SU-DHL-6 (cell line): ENCODE measurements at regions not wholly inside any gene's neighbourhood (a gene's known extent, or its start where the extent isn't known, plus 50 kb on each side); places are given as distances from the start of the nearest gene placed in this dataset.

ENCODE experiments used
- H2AFZ ChIP-seq: fragments of 200-600 bp; sonication (generic); 2 replicates; pipeline ENCODE4 v1.6.1; 2014; ENCODE audit warnings: low read depth, mild to moderate bottlenecking, moderate library complexity, mixed read lengths, antibody characterized with exemption, low read length; ENCODE audit not compliant: severe bottlenecking
- H3F3A ChIP-seq: fragments of 200-600 bp; shearing (Covaris generic); 2 replicates; pipeline ENCODE4 v1.6.0; 2016; ENCODE audit warnings: antibody characterized with exemption, mild to moderate bottlenecking; ENCODE audit not compliant: insufficient read depth
- H3K27ac ChIP-seq: fragments of 200-600 bp; sonication (generic); 2 replicates; pipeline ENCODE4 v1.5.1; 2016; ENCODE audit warnings: low read depth, mild to moderate bottlenecking, low read length, moderate library complexity, mixed read lengths
- H3K27me3 ChIP-seq: fragments of 200-600 bp; sonication (generic), shearing (Covaris generic); 2 replicates; pipeline ENCODE4 v1.6.0; 2014; ENCODE audit warnings: mild to moderate bottlenecking, low read length
- H3K36me3 ChIP-seq: fragments of 200-600 bp; sonication (generic); 2 replicates; pipeline ENCODE4 v1.6.1; 2014; ENCODE audit warnings: mild to moderate bottlenecking, low read length, mixed read lengths
- H3K4me2 ChIP-seq: fragments of 300-600, 200-600 bp; shearing (Covaris generic), sonication (generic); 2 replicates; pipeline ENCODE4 v1.6.0; 2014; ENCODE audit warnings: low read length, low read depth, mild to moderate bottlenecking; ENCODE audit not compliant: poor library complexity, severe bottlenecking
- H3K4me3 ChIP-seq: fragments of 200-600 bp; sonication (generic); 2 replicates; pipeline ENCODE4 v1.5.1; 2014; ENCODE audit warnings: antibody characterized with exemption, low read length, mild to moderate bottlenecking, mixed read lengths; ENCODE audit not compliant: insufficient read depth, poor library complexity, severe bottlenecking
- H3K79me2 ChIP-seq: fragments of 200-600 bp; sonication (generic); 2 replicates; pipeline ENCODE4 v1.6.1; 2014; ENCODE audit warnings: mild to moderate bottlenecking, low read length, moderate library complexity; ENCODE audit not compliant: insufficient read depth
- H3K9ac ChIP-seq: fragments of 200-600 bp; sonication (generic); 2 replicates; pipeline ENCODE4 v1.7.0; 2014; ENCODE audit warnings: mild to moderate bottlenecking, low read length
- H3K9me2 ChIP-seq: fragments of 200-600 bp; sonication (generic); replicated peaks from 2 replicates; pipeline ENCODE4 v1.6.1; 2014; ENCODE audit warnings: low read length; ENCODE audit not compliant: insufficient read depth
- H3K9me3 ChIP-seq: fragments of 200-600 bp; sonication (generic); 2 replicates; pipeline ENCODE4 v1.6.1; 2014; ENCODE audit warnings: low read length, mixed read lengths; ENCODE audit not compliant: insufficient read depth
- H4K20me1 ChIP-seq: fragments of 200-600 bp; sonication (generic); 2 replicates; pipeline ENCODE4 v1.6.1; 2014; ENCODE audit warnings: low read depth, mild to moderate bottlenecking, antibody characterized with exemption, low read length, moderate library complexity, mixed read lengths
- CTCF ChIP-seq: fragments of 200-600 bp; sonication (generic); IDR thresholded peaks from one replicate; pipeline ENCODE4 v1.5.1; 2017; ENCODE audit warnings: antibody characterized with exemption, mild to moderate bottlenecking, low read length, moderate library complexity; ENCODE audit not compliant: insufficient read depth, poor library complexity, severe bottlenecking
- EZH2phosphoT487 ChIP-seq: fragments of 200-600 bp; sonication (generic), shearing (Covaris generic); conservative IDR thresholded peaks from 2 replicates; pipeline ENCODE4 v1.6.1; 2018; ENCODE audit warnings: mild to moderate bottlenecking, antibody characterized with exemption, low read length, moderate library complexity, mixed read lengths

- H3K79me2 ChIP-seq = no peaks in the 10 kb centered on the region
- H3K9ac ChIP-seq = no peak overlapping the region
- H4K20me1 ChIP-seq = no peaks in the 10 kb centered on the region
- H3K9me3 ChIP-seq = no peaks in the 10 kb centered on the region
- no peaks in the 10 kb centered on the region for H3K36me3 ChIP-seq
- no peak overlapping the region for H3K4me3 ChIP-seq
- no peak overlapping the region for H3K4me2 ChIP-seq
- peak overlapping the region; percentile 64 for H2AFZ ChIP-seq
- H3F3A ChIP-seq = no peaks in the 10 kb centered on the region
- TF ChIP-seq EZH2phosphoT487 = no peak
- TF ChIP-seq CTCF = peak; percentile 71
- no peaks in the 10 kb centered on the region for H3K27me3 ChIP-seq
- H3K27ac ChIP-seq = no peak overlapping the region
- H3K9me2 ChIP-seq = no peaks in the 10 kb centered on the region
These were observed 132.4 kb upstream of the EPB41L4A start for GRCh38 chr5:112551419-112552032.

GRCh38 chr5:112552216-112552615, 133.1 kb upstream of the EPB41L4A start:
- TF ChIP-seq EZH2phosphoT487 = no peak
- TF ChIP-seq CTCF = no peak
- Histone ChIP-seq H2AFZ (no peak overlapping the region), H3K9ac (no peak overlapping the region)

GRCh38 chr5:112552791-112553190, 133.7 kb upstream of the EPB41L4A start:
- Histone ChIP-seq H3K79me2 (no peaks in the 10 kb centered on the region), H3K27me3 (no peaks in the 10 kb centered on the region), H3K4me3 (no peak overlapping the region), H2AFZ (no peak overlapping the region), H3K9ac (no peak overlapping the region), H4K20me1 (no peaks in the 10 kb centered on the region), H3K4me2 (no peak overlapping the region), H3K9me3 (no peaks in the 10 kb centered on the region), H3K27ac (no peak overlapping the region), H3K9me2 (no peaks in the 10 kb centered on the region), H3F3A (no peaks in the 10 kb centered on the region), H3K36me3 (no peaks in the 10 kb centered on the region)
- TF ChIP-seq EZH2phosphoT487 = no peak
- TF ChIP-seq CTCF = no peak

More at GRCh38 chr5:112552216-112552615, 133.1 kb upstream of the EPB41L4A start:
- no peak overlapping the region for H3K4me2 ChIP-seq
- H4K20me1 ChIP-seq = no peaks in the 10 kb centered on the region
- no peak overlapping the region for H3K4me3 ChIP-seq
- H3K9me2 ChIP-seq = no peaks in the 10 kb centered on the region
- H3K27me3 ChIP-seq = no peaks in the 10 kb centered on the region
- no peak overlapping the region for H3K27ac ChIP-seq
- H3K79me2 ChIP-seq = no peaks in the 10 kb centered on the region
- no peaks in the 10 kb centered on the region for H3K36me3 ChIP-seq
- no peaks in the 10 kb centered on the region for H3K9me3 ChIP-seq
- H3F3A ChIP-seq = no peaks in the 10 kb centered on the region
